ENCODE measurements at regions not wholly inside any gene's neighbourhood (a gene's known extent, or its start where the extent isn't known, plus 50 kb on each side); places are given as distances from the start of the nearest gene placed in this dataset.
"Not testable (repeated sequence)": the region's sequence is repeated elsewhere in the genome, so short reads cannot be mapped to it uniquely, and the experiment has no call there.

- DNase-seq (ENCODE audit: extremely low read depth in 1 of 2, low read depth in 1 of 2), result no peak
These were observed 604.9 kb upstream of the PTBP2 start for GRCh38 chr1:96116731-96117130.

- no peak for DNase-seq (ENCODE audit: extremely low read depth in 1 of 2, low read depth in 1 of 2)
These were observed 591.2 kb upstream of the PTBP2 start for GRCh38 chr1:96130432-96130831.

- no peak for DNase-seq (ENCODE audit: extremely low read depth in 1 of 2, low read depth in 1 of 2)
These were observed 576.9 kb upstream of the PTBP2 start for GRCh38 chr1:96144636-96145035.

GRCh38 chr1:96145492-96145891 lies 576.1 kb upstream of the PTBP2 start:
- no peak for DNase-seq (ENCODE audit: extremely low read depth in 1 of 2, low read depth in 1 of 2)

GRCh38 chr1:96152957-96153356 lies 568.6 kb upstream of the PTBP2 start:
- not testable (repeated sequence) for DNase-seq (ENCODE audit: extremely low read depth in 1 of 2, low read depth in 1 of 2)

GRCh38 chr1:96157101-96157500 lies 564.5 kb upstream of the PTBP2 start:
- no peak for DNase-seq (ENCODE audit: extremely low read depth in 1 of 2, low read depth in 1 of 2)

- DNase-seq (ENCODE audit: extremely low read depth in 1 of 2, low read depth in 1 of 2), result no peak
These were observed 562.2 kb upstream of the PTBP2 start for GRCh38 chr1:96159379-96159778.

GRCh38 chr1:96164053-96164452 lies 557.5 kb upstream of the PTBP2 start:
- no peak for DNase-seq (ENCODE audit: extremely low read depth in 1 of 2, low read depth in 1 of 2)

- DNase-seq (ENCODE audit: extremely low read depth in 1 of 2, low read depth in 1 of 2), result no peak
These were observed 543.5 kb upstream of the PTBP2 start for GRCh38 chr1:96178053-96178452.

- no peak for DNase-seq (ENCODE audit: extremely low read depth in 1 of 2, low read depth in 1 of 2)
These were observed 538.1 kb upstream of the PTBP2 start for GRCh38 chr1:96183485-96183884.

GRCh38 chr1:96183928-96184327 lies 537.7 kb upstream of the PTBP2 start:
- no peak for DNase-seq (ENCODE audit: extremely low read depth in 1 of 2, low read depth in 1 of 2)

- no peak for DNase-seq (ENCODE audit: extremely low read depth in 1 of 2, low read depth in 1 of 2)
These were observed 536.4 kb upstream of the PTBP2 start for GRCh38 chr1:96185181-96185580.

GRCh38 chr1:96187020-96187419 lies 534.6 kb upstream of the PTBP2 start:
- no peak for DNase-seq (ENCODE audit: extremely low read depth in 1 of 2, low read depth in 1 of 2)

GRCh38 chr1:96191165-96191564 lies 530.4 kb upstream of the PTBP2 start:
- no peak for DNase-seq (ENCODE audit: extremely low read depth in 1 of 2, low read depth in 1 of 2)

- DNase-seq (ENCODE audit: extremely low read depth in 1 of 2, low read depth in 1 of 2), result no peak
These were observed 515.1 kb upstream of the PTBP2 start for GRCh38 chr1:96206451-96206850.

GRCh38 chr1:96207936-96208335 lies 513.6 kb upstream of the PTBP2 start:
- no peak for DNase-seq (ENCODE audit: extremely low read depth in 1 of 2, low read depth in 1 of 2)

- DNase-seq (ENCODE audit: extremely low read depth in 1 of 2, low read depth in 1 of 2), result no peak
These were observed 513.2 kb upstream of the PTBP2 start for GRCh38 chr1:96208428-96208827.

- DNase-seq (ENCODE audit: extremely low read depth in 1 of 2, low read depth in 1 of 2), result no peak
These were observed 511.5 kb upstream of the PTBP2 start for GRCh38 chr1:96210054-96210453.

- no peak for DNase-seq (ENCODE audit: extremely low read depth in 1 of 2, low read depth in 1 of 2)
These were observed 510.4 kb upstream of the PTBP2 start for GRCh38 chr1:96211202-96211601.

- DNase-seq (ENCODE audit: extremely low read depth in 1 of 2, low read depth in 1 of 2), result no peak
These were observed 506.6 kb upstream of the PTBP2 start for GRCh38 chr1:96214982-96215381.

- DNase-seq (ENCODE audit: extremely low read depth in 1 of 2, low read depth in 1 of 2), result no peak
These were observed 500.9 kb upstream of the PTBP2 start for GRCh38 chr1:96220651-96221050.

- DNase-seq (ENCODE audit: extremely low read depth in 1 of 2, low read depth in 1 of 2), result no peak
These were observed 498.9 kb upstream of the PTBP2 start for GRCh38 chr1:96222701-96223100.

GRCh38 chr1:96224229-96224628 lies 497.4 kb upstream of the PTBP2 start:
- DNase-seq (ENCODE audit: extremely low read depth in 1 of 2, low read depth in 1 of 2), result not testable (repeated sequence)

- no peak for DNase-seq (ENCODE audit: extremely low read depth in 1 of 2, low read depth in 1 of 2)
These were observed 488.2 kb upstream of the PTBP2 start for GRCh38 chr1:96233422-96233821.
